ENCODE measurements at regions not wholly inside any gene's neighbourhood (a gene's known extent, or its start where the extent isn't known, plus 50 kb on each side); places are given as distances from the start of the nearest gene placed in this dataset.
A peak's percentile ranks its signal among the peaks of the same experiment; 100 is the strongest.
"Not testable (repeated sequence)": the region's sequence is repeated elsewhere in the genome, so short reads cannot be mapped to it uniquely, and the experiment has no call there.

DNA sequence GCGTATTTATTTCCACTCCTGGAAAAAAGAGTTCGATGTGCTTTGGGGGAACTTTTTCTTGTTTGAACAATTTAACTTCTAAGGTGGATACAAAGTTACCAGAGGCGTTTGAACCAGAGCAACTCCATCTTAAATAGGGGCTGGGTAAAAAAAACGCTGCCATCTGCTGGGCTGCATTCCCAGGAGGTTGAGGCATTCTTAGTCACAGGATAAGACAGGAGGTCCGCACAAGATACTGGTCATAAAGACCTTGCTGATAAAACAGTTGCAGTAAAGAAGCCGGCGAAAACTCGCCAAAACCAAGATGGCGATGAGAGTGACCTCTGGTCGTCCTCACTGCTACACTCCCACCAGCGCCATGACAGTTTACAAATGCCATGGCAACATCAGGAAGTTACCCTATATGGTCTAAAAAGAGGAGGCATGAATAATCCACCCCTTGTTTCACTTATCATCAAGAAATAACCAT lies 91.5 kb downstream of the DISP1 start:
- in situ Hi-C loops (cut with HindIII; ENCODE audit: low pct_unique_long_range_greater_than_20kb, low sequenced_read_pairs); DNase-seq (ENCODE audit: low read depth): not testable (repeated sequence)

DNA sequence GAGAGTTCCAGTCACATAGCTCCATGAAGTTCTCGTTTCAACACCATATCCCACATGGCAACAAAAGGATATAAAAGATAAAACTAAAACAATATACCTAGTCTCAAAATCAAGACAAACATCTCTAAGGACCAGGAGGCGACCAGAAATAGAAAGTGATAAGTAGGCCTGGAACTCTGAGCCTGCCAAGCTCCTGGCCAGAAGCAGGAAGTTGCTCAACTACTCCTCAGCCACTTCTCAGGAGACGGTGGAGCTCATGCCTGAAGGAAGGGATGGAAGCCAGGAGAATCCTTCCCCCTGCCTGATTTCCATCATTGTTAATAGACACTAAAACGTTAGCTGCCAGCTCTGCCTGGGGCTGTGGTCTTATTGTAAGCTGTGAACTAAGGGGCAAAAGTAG lies 94.7 kb downstream of the DISP1 start:
- no peak for DNase-seq (ENCODE audit: low read depth)
- in situ Hi-C loops (cut with HindIII; ENCODE audit: low pct_unique_long_range_greater_than_20kb, low sequenced_read_pairs), result no loop called here

DNA sequence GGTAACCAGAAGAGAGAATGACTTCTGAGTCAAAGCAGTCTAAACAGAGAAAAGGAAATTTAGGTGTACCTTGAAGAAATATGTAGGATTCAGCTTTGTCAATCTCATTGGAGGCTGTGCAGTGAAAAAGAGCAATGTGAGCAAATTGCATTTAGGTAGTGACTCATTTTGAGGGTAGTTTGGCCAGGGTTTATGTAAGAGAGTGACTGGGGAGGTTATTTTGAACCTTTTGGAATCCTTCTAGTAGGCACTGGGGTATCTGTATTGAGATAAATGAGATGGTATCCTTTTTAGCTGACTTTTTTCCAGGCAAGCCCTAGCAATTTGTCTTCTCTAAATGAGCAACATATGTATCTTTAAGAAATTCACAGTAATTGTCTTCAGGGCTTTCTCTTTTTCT lies 95.9 kb downstream of the DISP1 start:
- no peak for DNase-seq (ENCODE audit: low read depth)
- in situ Hi-C loops (cut with HindIII; ENCODE audit: low pct_unique_long_range_greater_than_20kb, low sequenced_read_pairs), result no loop called here

DNA sequence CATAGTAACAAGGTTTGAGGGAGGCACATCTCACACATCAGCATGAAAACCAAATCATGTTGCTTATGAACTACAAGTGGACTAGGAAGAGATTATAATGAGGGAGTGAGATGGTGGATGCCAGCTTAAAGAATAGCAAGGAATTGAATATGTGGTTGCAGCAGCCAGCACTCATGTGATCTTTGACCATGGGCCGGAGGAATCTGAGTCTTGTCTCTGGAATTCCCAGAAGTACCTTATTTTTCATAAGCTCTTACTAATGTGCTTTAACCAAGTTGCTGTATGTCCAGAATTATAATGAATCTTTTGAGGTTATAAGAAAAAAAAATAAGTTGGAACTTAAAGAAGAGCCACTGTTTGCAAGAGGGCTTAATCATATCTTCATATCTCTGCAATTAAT lies 97.0 kb downstream of the DISP1 start:
- in situ Hi-C loops (cut with HindIII; ENCODE audit: low pct_unique_long_range_greater_than_20kb, low sequenced_read_pairs), result no loop called here
- DNase-seq (ENCODE audit: low read depth), result no peak

DNA sequence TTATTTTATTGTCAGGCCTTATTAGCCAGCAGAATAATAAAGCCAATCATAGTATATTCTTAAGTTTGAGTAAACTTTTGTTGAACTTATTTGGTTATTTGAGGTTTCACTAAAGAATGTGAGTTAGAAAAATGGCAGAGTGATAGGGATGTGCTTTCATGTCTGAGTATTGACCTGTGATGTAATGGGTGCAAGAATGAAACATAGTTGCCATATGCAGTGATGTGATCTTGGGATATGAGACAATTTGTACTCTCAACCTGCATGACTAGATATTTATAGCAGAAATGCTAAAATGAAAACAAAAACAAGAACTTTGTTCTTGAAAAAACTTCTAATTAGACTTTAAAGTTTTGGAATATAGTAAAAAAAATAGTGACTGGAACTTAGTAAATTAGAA lies 97.9 kb downstream of the DISP1 start:
- in situ Hi-C loops (cut with HindIII; ENCODE audit: low pct_unique_long_range_greater_than_20kb, low sequenced_read_pairs), result no loop called here
- no peak for DNase-seq (ENCODE audit: low read depth)

DNA sequence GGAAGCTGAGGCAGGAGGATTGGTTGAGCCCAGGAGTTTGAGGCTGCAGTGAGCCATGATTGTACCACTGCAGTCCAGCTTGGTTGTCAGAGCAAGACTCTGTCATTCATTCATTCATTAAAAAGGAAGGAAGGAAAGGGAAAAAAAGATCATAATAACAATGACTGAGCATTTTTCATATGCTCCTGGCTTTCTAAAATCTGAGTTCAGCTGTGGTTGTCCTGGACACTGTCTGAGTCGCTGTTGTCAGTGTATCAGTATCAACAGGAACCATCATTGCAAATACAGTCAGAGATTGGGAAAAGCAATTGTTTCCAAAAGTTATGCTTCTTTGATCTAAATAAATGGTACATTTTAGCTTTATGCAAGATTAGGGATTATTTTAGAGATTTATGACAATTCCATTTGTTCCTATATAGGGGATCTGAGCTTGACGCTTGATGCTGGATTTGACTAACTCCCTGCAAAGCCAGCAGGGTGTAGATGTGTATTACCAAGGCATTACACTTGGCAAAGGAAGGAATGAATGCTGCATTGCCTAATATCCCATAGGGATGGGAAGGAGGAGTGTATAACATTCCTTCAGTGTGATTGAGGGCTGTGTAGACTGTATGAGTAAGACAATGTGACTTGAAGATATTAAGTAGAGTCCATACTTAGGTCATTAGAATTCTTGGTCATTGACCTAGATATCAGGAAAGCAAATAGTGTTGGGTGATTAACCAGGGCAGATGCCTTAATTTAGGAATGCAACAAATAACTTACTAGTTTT lies 100.2 kb downstream of the DISP1 start:
- DNase-seq (ENCODE audit: low read depth), result peak; percentile 39
- in situ Hi-C loops (cut with HindIII; ENCODE audit: low pct_unique_long_range_greater_than_20kb, low sequenced_read_pairs), result no loop called here

DNA sequence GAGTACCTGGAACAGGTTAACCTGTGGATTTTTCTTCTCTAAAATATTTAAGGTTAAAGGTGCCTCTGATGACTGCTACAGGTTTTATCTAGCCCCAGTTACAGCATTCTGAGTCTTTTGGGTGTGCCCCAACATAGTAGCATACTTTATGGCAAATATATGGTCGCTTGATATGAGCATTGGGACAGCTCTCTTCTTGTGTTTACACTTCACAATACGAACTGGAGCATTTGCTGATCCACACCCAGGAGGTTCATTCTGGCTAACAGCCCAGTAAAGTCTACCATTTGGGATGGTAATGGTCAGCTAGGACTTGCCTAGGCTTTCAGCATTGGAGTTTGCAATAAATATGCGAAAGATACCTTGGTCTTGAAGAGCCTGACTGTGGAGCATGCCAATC lies 101.3 kb downstream of the DISP1 start:
- in situ Hi-C loops (cut with HindIII; ENCODE audit: low pct_unique_long_range_greater_than_20kb, low sequenced_read_pairs), result no loop called here
- no peak for DNase-seq (ENCODE audit: low read depth)

DNA sequence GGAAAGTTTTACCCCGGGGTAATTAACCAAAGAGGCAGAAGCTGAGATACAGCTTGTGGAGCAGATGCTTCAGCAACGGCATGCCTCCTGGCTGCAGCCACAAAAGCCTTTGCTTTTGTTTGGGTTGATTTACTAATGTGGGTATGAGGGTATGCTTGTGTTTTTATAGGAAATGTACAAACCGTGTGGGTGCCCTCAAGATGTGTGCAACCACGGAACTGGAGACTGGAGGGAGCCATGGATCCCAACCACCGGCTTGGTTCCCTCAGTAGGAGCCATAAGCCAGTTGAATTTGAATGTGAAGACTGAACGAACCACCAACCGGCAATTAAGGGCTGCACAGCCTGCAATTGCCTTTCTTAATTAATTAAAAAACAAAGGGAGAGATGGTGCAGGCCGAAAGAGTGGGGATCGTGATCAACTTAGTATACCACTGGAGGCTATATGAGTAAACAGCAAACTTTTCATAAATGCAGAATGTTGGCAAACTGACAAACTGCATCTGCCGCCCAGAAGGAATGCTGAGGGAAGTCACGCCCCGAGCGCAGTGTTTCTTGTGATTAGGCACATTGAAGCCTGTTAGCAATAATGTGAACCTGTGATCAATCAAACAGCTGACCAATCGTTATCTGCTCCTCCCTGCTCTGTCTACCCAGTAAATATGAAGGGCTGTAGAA lies 104.1 kb downstream of the DISP1 start:
- DNase-seq (ENCODE audit: low read depth), result no peak
- in situ Hi-C loops (cut with HindIII; ENCODE audit: low pct_unique_long_range_greater_than_20kb, low sequenced_read_pairs), result no loop called here

DNA sequence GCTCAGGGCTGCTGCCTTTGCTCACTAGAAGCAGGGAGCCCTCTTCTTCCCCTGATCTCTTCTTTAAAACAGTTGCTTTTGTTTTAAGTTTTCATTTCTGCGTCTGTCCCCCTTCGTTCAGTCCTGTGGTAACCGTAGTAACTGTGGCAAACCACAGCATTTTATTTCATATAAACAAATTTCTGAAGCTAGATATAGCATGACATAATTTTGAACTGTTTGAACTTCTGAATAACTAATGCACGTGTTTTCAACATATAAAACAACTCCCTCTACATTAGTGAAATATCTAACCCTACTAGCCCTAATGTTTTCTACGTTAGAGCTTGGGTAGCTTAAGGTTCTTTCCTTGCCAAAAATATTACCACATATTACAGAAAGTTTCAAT lies 104.6 kb downstream of the DISP1 start:
- no peak for DNase-seq (ENCODE audit: low read depth)
- in situ Hi-C loops (cut with HindIII; ENCODE audit: low pct_unique_long_range_greater_than_20kb, low sequenced_read_pairs), result no loop called here

DNA sequence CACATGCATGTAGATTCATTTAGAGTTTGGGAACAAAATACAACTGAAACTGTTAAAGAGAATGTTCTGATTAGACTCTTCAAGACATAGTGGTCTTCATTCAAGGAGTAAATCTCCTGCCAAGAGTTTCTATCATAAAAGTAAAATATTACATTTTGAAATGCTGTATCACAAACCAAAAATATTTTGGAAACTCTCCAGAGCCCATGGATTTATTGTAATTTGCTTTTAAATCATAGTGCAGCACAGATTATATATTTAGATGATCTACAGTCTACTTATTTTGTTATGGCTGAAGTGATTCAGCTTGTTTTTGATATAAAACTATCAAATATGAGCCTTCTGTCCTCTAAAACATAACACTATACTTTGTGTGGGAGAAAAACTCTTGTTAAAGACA lies 105.3 kb downstream of the DISP1 start:
- no peak for DNase-seq (ENCODE audit: low read depth)
- in situ Hi-C loops (cut with HindIII; ENCODE audit: low pct_unique_long_range_greater_than_20kb, low sequenced_read_pairs), result no loop called here

DNA sequence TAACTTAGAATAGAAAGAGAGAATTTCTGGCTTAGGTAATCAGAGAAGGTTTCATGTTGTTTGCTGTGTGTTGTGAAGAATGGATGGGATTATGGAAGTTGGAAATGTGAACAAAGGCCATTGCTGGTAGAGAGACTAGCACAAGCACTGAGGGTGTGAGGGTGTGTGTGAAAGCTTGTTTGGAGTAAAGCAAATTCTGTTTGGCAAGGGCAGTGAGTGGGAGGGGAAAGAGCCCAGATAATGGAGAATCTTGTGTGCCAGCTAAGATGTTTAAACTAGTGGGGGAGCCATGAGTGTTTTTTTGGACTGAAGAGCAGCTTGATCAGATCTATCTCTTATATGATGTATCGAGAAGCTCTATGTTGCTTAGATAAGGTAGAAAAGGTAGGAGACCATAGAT lies 107.1 kb downstream of the DISP1 start:
- in situ Hi-C loops (cut with HindIII; ENCODE audit: low pct_unique_long_range_greater_than_20kb, low sequenced_read_pairs), result no loop called here
- DNase-seq (ENCODE audit: low read depth), result no peak

DNA sequence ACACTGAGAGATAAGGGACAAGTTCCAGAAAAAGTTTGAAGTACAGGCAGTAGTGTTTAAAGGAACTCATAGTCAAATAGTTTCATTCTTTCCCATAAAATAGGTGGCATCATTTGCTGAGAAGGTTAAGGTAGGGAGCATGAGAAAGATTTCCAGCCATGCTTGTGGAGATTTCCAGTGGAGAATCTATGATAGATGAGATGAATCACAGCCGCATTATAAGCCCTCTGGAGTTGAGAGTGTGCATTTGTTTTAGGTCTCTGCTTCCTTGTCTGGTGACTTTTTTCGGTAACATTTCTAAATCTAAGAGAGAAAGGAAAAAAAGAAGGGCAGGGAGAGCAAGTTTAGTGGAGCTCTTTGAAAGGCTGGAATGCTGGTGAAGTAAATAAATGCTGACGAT lies 108.7 kb downstream of the DISP1 start:
- no peak for DNase-seq (ENCODE audit: low read depth)
- in situ Hi-C loops (cut with HindIII; ENCODE audit: low pct_unique_long_range_greater_than_20kb, low sequenced_read_pairs), result no loop called here

DNA sequence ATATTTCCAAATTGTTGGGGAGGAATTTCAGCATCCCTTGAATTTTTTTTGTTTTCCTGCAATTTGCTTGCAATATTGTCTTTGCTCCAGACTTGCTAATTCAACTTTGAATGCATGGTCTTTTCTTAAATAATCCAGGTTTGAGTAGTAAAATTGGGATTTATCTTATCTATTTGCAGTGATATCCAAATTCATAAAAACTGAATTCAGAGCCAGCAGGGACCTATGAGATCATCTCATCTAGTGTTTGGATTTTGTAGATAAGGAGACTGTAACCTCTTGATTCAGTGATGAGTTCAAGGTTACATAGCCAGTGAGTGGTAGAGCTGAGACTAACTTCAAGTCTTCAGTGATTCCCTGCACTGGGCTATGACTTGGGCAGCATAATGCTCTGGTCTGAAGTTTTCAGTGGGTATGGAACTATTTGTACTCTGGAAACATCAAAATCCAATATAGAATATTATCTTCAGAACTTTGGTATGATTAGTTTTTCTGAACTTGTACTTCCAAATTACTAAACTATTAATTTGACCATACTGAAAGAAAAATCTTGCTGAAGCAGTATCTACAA lies 109.4 kb downstream of the DISP1 start:
- in situ Hi-C loops (cut with HindIII; ENCODE audit: low pct_unique_long_range_greater_than_20kb, low sequenced_read_pairs), result no loop called here
- DNase-seq (ENCODE audit: low read depth), result no peak

DNA sequence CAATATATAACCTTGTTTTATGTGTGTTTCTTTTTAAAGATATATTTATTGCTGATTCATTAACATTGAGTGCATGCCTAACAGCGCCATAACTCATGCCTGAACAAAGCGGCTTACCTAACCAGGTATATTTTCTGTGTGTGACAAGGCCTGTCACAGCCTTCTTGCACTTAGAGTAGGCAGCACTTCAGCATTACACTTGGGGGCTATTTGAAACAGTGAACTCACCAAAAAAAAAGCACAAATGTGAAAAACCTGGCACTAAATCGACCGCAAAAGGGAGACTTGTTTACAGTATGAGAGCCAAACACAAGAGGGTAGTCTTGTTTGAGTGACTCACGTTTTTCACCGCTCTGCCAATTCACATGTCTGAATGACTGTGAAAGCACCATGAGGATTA lies 111.7 kb downstream of the DISP1 start:
- peak; percentile 26 for DNase-seq (ENCODE audit: low read depth)
- in situ Hi-C loops (cut with HindIII; ENCODE audit: low pct_unique_long_range_greater_than_20kb, low sequenced_read_pairs), result no loop called here

DNA sequence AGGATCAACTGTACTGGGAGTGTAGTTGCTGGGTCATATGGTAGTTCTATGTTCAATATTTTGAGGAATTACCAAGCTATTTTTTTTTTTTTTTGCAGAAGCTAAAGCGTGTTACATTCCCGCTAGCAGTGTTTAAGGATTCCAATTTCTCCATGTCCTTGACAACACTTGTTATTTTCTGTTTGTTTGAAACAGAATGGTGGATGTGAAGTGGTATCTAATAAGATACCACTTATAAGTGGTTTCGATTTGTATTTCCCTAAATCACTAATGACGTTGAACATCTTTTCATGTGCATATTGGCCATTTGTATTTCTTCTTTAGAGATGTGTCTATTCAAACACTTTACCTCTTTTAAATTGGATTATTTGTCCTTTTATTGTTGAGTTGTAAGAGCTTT lies 112.2 kb downstream of the DISP1 start:
- DNase-seq (ENCODE audit: low read depth), result no peak
- in situ Hi-C loops (cut with HindIII; ENCODE audit: low pct_unique_long_range_greater_than_20kb, low sequenced_read_pairs), result no loop called here

DNA sequence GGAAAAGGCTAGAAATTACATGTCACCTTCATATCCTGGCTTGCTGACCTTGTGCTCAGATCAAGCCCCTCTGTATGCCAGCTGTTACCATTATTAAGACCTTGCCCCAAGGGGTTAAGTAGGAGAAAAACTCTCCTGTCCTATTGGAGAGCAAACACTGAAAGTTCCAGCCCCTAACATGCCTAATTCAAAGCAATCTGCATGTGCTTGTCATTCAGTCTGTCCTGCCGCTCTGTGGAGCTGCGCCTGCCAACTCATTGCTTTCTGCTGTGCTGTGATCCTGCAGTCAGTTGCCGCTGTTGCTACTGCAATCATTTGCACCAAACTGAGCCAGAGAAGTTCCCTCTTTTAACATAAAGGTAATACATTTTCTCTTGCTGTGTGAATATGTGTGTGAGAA lies 113.4 kb downstream of the DISP1 start:
- DNase-seq (ENCODE audit: low read depth), result no peak
- in situ Hi-C loops (cut with HindIII; ENCODE audit: low pct_unique_long_range_greater_than_20kb, low sequenced_read_pairs), result no loop called here

DNA sequence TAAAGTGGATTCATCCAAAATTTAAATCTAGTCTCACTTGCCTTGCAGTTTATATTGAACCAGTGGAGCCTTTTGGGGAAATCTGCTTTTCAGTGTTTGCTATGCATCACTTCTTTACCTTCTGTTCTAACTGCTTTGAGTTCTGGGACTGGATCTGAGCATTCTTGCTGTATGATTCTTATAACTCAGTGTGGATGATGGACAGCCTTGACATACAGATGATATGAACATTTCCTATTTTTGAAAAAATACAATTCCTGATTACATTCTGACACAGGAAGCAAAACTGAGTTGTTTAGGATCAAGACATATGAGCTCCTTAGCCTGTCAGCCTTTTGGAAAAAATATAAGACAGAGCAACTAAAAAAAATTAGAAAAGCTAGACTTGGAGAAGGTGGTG lies 115.2 kb downstream of the DISP1 start:
- no peak for DNase-seq (ENCODE audit: low read depth)
- in situ Hi-C loops (cut with HindIII; ENCODE audit: low pct_unique_long_range_greater_than_20kb, low sequenced_read_pairs), result no loop called here

DNA sequence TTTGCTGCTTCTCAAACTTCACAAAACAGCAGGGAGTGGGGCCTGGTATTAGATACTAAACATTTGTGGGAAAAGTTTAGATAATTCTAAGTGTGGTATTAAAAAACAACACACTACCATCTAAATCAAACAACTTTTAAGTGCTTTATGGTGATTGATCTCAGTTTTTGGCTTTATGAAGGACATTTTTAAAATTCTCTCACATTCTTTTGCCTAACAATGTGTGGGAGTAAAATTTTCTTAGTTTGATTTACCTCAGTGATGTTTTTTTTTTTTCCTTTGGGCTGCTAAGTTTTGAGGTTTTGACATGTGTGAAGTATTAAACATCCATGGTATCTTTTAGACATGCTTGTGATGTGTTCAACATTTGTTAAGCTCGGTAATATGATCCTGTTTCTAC lies 116.2 kb downstream of the DISP1 start:
- DNase-seq (ENCODE audit: low read depth), result no peak
- in situ Hi-C loops (cut with HindIII; ENCODE audit: low pct_unique_long_range_greater_than_20kb, low sequenced_read_pairs), result no loop called here

DNA sequence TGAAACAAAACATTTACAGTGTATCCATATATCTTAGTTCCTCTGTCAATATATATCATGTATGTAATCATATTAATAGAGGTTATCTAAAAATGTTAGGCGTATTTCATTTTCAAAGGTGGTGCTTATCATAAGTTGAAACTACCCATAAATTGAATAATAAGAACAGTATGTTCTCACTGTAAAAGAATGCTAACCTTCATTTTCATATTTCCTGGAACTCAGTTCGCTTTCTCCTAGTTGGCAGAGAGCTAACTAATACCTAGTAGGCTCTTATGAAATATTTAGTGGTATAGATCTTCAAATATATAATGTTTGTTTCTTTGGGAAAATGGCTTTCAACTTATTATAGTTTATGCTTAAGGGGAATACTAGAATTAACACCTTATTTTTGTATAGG lies 118.4 kb downstream of the DISP1 start:
- DNase-seq (ENCODE audit: low read depth), result no peak
- in situ Hi-C loops (cut with HindIII; ENCODE audit: low pct_unique_long_range_greater_than_20kb, low sequenced_read_pairs), result no loop called here

Data from Caki2 (cell line).